Erythroblast (primary cell): ENCODE measurements at regions not wholly inside any gene's neighbourhood (a gene's known extent, or its start where the extent isn't known, plus 50 kb on each side); places are given as distances from the start of the nearest gene placed in this dataset.

Source experiments
- GATA1 ChIP-seq: IDR thresholded peaks from 2 replicates; pipeline ENCODE4 v1.6.1; 2011; ENCODE audit warnings: low read depth, mild to moderate bottlenecking, control low read depth, low read length, moderate library complexity
- POLR2A ChIP-seq: IDR thresholded peaks from 2 replicates; pipeline ENCODE4 v1.6.1; 2011; ENCODE audit warnings: mild to moderate bottlenecking, low read length

- TF ChIP-seq POLR2A: no peak
- TF ChIP-seq GATA1: no peak
Observed at GRCh38 chr18:35910327-35910726, 62.2 kb upstream of the RMP24 start.
